ENCODE measurements at regions not wholly inside any gene's neighbourhood (a gene's known extent, or its start where the extent isn't known, plus 50 kb on each side); places are given as distances from the start of the nearest gene placed in this dataset.

- TF ChIP-seq CTCF (conservative IDR thresholded peaks at IDR 0.05) = no peak
- TF ChIP-seq EZH2 (IDR thresholded peaks at IDR 0.05; ENCODE audit: low read depth) = no peak
Observed at GRCh38 chr6:14707276-14707675, 538.6 kb upstream of the JARID2 start.
